ENCODE measurements at regions not wholly inside any gene's neighbourhood (a gene's known extent, or its start where the extent isn't known, plus 50 kb on each side); places are given as distances from the start of the nearest gene placed in this dataset.

- Histone ChIP-seq H3K36me3 (no peaks in the 10 kb centered on the region), H3K27ac (no peak overlapping the region), H3K4me3 (no peak overlapping the region), H3K27me3 (ENCODE audit: low read depth) (no peaks in the 10 kb centered on the region), H3K9me3 (peaks cover 8% of the 10 kb centered on the region), H3K4me1 (peaks cover 27% of the 10 kb centered on the region)
- intact Hi-C loops (cut with DNase I), result loop anchor here (10.0 kb wide), 1 partner anchor 328 kb away; no protein-coding TSS in a partner anchor
- DNase-seq (no peak), ATAC-seq (no peak)
- TF ChIP-seq CTCF (IDR thresholded peaks at IDR 0.05), result no peak
Observed at GRCh38 chr4:26086621-26087441, 172.8 kb downstream of the SMIM20 start.

DNA sequence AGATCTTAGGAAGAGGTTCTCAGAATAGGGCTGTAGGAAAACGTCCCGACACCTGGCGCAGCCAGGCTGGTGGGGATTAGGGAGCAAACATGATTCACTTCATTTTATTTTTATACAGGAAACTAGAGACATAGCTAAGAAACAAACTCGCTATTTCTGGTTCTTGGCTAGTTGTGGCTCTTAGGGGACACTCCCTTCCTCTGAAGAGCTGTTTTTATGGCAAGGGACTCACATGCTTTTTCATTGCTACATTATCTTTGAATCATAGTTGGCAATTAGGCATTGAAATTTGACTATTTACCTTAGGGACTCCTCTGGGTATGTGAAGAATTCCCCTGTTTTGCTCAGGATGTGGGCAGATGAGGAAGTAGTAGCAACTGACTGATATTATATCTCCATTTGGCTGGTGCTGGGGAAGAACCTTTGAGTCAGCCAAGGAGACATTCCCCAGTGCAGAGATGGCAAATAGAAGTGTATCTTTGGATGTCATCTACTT is 174.5 kb downstream of the SMIM20 start:
- peaks cover 8% of the 10 kb centered on the region for H3K9me3 ChIP-seq
- intact Hi-C loops (cut with DNase I), result loop anchor here (10.0 kb wide), 1 partner anchor 326 kb away; no protein-coding TSS in a partner anchor
- H3K4me3 ChIP-seq, result no peak overlapping the region
- ATAC-seq (peak; percentile 34 to 66), DNase-seq (no peak)
- no peaks in the 10 kb centered on the region for H3K27me3 ChIP-seq (ENCODE audit: low read depth)
- no peak for TF ChIP-seq CTCF (IDR thresholded peaks at IDR 0.05)
- peaks cover 16% of the 10 kb centered on the region for H3K4me1 ChIP-seq
- H3K27ac ChIP-seq, result no peak overlapping the region
- H3K36me3 ChIP-seq, result no peaks in the 10 kb centered on the region

DNA sequence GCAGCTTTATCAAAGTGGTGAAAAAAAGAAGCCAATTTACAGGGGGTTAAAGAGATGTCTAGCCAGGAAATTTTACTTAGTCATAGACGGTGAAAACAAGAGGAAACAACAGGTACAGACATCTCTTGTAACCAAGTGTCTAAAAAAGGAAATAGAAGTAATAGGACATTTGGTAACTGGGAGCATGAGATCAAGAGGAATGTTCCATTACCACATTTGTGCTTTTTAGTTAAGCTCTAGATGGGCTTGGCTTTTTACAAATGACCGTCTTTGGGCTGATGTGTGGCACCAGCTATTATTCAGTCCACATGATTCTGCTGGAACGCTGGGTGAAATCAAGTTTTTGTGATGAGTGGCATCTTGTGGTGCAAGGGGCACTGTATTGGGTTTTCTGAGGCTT is 179.5 kb downstream of the SMIM20 start:
- DNase-seq, result no peak
- intact Hi-C loops (cut with DNase I), result no loop called here
- H3K36me3 ChIP-seq, result no peaks in the 10 kb centered on the region
- no peak for TF ChIP-seq CTCF (IDR thresholded peaks at IDR 0.05)
- no peaks in the 10 kb centered on the region for H3K27me3 ChIP-seq (ENCODE audit: low read depth)
- H3K27ac ChIP-seq, result no peak overlapping the region
- peaks cover 8% of the 10 kb centered on the region for H3K9me3 ChIP-seq
- ATAC-seq, result peak in 1 of 2 donors; percentile 52
- peaks cover 5% of the 10 kb centered on the region for H3K4me1 ChIP-seq
- H3K4me3 ChIP-seq, result no peak overlapping the region

GRCh38 chr4:26094076-26094475 is 180.1 kb downstream of the SMIM20 start:
- no peak for TF ChIP-seq CTCF (IDR thresholded peaks at IDR 0.05)
- Histone ChIP-seq H3K9me3 (peaks cover 8% of the 10 kb centered on the region), H3K36me3 (no peaks in the 10 kb centered on the region), H3K27me3 (ENCODE audit: low read depth) (no peaks in the 10 kb centered on the region), H3K27ac (no peak overlapping the region), H3K4me1 (peaks cover under 1% of the 10 kb centered on the region), H3K4me3 (no peak overlapping the region)
- intact Hi-C loops (cut with DNase I), result no loop called here
- DNase-seq, result no peak
- no peak for ATAC-seq

DNA sequence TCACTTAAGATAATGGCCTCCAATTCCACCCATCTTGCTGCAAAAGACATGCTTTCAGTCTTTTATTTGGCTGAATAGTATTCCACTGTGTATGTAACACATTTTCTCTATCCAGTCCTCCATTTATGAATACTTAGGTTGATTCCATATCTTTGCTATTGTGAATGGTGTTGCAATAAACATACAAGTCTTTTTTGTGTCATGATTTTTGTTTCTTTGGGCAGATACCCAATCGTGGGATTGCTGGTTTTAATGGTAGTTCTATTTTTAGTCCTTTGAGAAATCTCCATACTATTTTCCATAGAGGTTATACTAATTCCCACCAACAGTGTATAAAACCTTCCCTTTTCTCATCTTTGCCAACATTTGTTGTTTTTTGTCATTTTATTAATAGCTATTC is 180.9 kb downstream of the SMIM20 start:
- H3K27me3 ChIP-seq (ENCODE audit: low read depth), result no peaks in the 10 kb centered on the region
- no peak for ATAC-seq
- no peak overlapping the region for H3K4me3 ChIP-seq
- no peak for TF ChIP-seq CTCF (IDR thresholded peaks at IDR 0.05)
- no peaks in the 10 kb centered on the region for H3K36me3 ChIP-seq
- H3K4me1 ChIP-seq, result no peaks in the 10 kb centered on the region
- H3K27ac ChIP-seq, result no peak overlapping the region
- DNase-seq, result no peak
- intact Hi-C loops (cut with DNase I), result no loop called here
- peaks cover 8% of the 10 kb centered on the region for H3K9me3 ChIP-seq

Measured in lower lobe of right lung (tissue), 2 donors.